Mucosa of descending colon (tissue), 3 donors: ENCODE measurements at regions not wholly inside any gene's neighbourhood (a gene's known extent, or its start where the extent isn't known, plus 50 kb on each side); places are given as distances from the start of the nearest gene placed in this dataset.

ENCODE experiments used
- ATAC-seq: fragments of 200-7000 bp; cut with Tn5 transposase; one replicate; pipeline ENCODE4 v1.9.1; 2020; ENCODE audit warnings: mild to moderate bottlenecking, moderate library complexity
- DNase-seq, 3 donors: peaks; one replicate each; pipeline ENCODE4 v3.0.0-alpha.2; 2020
- H3K36me3 ChIP-seq: fragments of 200-600 bp; one replicate; pipeline ENCODE4 v1.8.0; 2021; ENCODE audit warnings: low read depth, mild to moderate bottlenecking
- H3K4me1 ChIP-seq: fragments of 200-600 bp; one replicate; pipeline ENCODE4 v1.8.0; 2021; ENCODE audit warnings: low read depth, mild to moderate bottlenecking
- H3K4me3 ChIP-seq: fragments of 200-600 bp; one replicate; pipeline ENCODE4 v1.8.0; 2021; ENCODE audit warnings: mild to moderate bottlenecking
- H3K9me3 ChIP-seq: fragments of 200-600 bp; one replicate; pipeline ENCODE4 v1.8.0; 2021; ENCODE audit warnings: mild to moderate bottlenecking
- CTCF ChIP-seq: fragments of 200-600 bp; IDR thresholded peaks from one replicate; pipeline ENCODE4 v1.8.0; 2022; ENCODE audit warnings: antibody characterized with exemption, mild to moderate bottlenecking
- intact Hi-C, 2 donors: fragments of 100-400 bp; cut with DNase I in 1 of 2; cut with micrococcal nuclease in 1 of 2; formaldehyde crosslinking; loops; one replicate each; pipeline versions ENCODE4 v1.11.0 to v1.11.1; 2022; cut with DNase I, micrococcal nuclease
- donor health status: DM: no; HTN: no; CAD: no; lungs with moderate emphysema.
- donor health status: DM: no; HTN: no; CAD: no.
- donor health status: DM: no; HTN: yes; CAD: no.

- Histone ChIP-seq H3K4me1 (no peaks in the 10 kb centered on the region), H3K4me3 (no peak overlapping the region), H3K9me3 (no peaks in the 10 kb centered on the region), H3K36me3 (no peaks in the 10 kb centered on the region)
- ATAC-seq: no peak
- DNase-seq: no peak
- no peak for TF ChIP-seq CTCF
- intact Hi-C loops: no loop called here
Measured at GRCh38 chr18:72223733-72224132, 320.4 kb downstream of the CBLN2 start.

DNA sequence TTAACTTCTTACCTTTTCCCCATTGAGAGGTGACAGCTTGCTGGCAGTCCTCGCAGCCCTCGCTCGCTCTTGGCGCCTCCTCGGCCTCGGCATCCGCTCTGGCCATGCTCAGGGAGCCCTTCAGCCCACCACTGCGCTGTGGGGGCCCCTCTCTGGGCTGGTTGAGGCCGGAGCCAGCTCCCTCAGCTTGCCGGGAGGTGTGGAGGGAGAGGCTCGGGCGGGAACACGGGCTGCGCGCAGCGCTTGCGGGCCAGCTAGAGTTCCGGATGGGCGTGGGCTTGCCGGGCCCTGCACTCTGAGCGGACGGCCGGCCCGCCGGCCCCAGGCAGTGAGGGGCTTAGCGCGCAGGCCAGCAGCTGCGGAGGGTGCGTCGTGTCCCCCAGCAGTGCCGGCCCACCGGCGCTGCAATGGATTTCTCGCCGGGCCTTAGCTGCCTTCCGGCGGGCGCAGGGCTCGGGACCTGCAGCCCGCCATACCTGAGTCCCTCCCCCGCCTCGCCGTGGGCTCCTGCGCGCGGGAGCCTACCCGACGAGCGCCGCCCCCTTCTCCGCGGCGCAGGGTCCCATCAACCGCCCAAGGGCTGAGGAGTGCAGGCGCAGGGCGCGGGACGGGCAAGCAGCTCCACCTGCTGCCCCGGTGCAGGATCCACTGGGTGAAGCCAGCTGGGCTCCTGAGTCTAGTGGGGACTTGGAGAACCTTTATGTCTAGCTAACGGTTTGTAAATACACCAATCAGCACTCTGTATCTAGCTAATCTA, 335.0 kb downstream of the CBLN2 start:
- H3K4me1 ChIP-seq: no peaks in the 10 kb centered on the region
- TF ChIP-seq CTCF: no peak
- DNase-seq (no peak), ATAC-seq (no peak)
- intact Hi-C loops: no loop called here
- peaks cover 3% of the 10 kb centered on the region for H3K9me3 ChIP-seq
- no peak overlapping the region for H3K4me3 ChIP-seq
- no peaks in the 10 kb centered on the region for H3K36me3 ChIP-seq

- no peaks in the 10 kb centered on the region for H3K4me1 ChIP-seq
- no peak for TF ChIP-seq CTCF
- H3K4me3 ChIP-seq: no peak overlapping the region
- DNase-seq: no peak
- intact Hi-C loops: no loop called here
- H3K36me3 ChIP-seq: no peaks in the 10 kb centered on the region
- no peak for ATAC-seq
- H3K9me3 ChIP-seq: peaks cover 3% of the 10 kb centered on the region
Measured at GRCh38 chr18:72207280-72207679, 336.9 kb downstream of the CBLN2 start.

DNA sequence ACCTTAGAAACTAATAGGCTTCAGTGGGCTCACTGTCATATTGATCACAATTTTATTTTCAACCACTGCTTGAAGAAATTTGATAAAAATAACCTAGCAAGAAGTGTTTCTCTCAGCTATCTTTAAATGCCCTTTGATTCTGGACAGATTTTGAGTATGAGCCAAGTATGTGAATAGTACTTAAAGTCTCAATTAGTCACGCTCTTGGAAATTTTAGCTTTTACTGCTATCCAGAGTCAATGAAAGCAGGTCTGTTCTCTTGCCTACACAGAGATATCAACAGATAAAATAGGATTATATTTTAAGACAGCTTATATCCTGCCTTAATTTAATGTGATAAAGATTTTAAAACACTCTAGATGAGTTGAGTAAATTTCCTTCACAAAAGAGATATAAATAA, 337.3 kb downstream of the CBLN2 start:
- ATAC-seq: no peak
- intact Hi-C loops: no loop called here
- H3K36me3 ChIP-seq: no peaks in the 10 kb centered on the region
- H3K4me1 ChIP-seq: no peaks in the 10 kb centered on the region
- TF ChIP-seq CTCF: no peak
- DNase-seq: no peak
- no peak overlapping the region for H3K4me3 ChIP-seq
- peaks cover 1% of the 10 kb centered on the region for H3K9me3 ChIP-seq

DNA sequence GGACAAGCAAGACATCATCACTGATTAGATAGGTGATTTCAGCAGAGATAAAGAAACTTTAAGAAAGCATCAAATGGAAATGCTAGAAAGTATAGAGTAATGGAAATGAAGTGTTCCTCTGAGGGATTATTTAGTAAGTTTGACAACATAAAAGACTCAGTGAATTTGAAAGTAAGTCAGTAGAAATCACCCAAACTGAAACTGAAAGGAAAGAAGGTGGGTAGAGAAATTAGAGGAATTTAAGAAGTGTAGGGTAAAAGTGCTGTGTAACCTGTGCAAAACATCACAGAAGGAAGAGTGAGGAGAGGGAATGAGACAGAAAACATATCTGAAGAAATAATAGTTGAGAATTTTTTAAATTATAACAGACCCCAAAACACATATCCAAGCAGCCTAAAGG, 343.1 kb downstream of the CBLN2 start:
- intact Hi-C loops: no loop called here
- no peak for DNase-seq

More for the DNA sequence above, 343.1 kb downstream of the CBLN2 start:
- Histone ChIP-seq H3K4me1 (no peaks in the 10 kb centered on the region), H3K9me3 (no peaks in the 10 kb centered on the region), H3K4me3 (no peak overlapping the region), H3K36me3 (no peaks in the 10 kb centered on the region)
- TF ChIP-seq CTCF: no peak
- no peak for ATAC-seq
